Upper lobe of left lung (tissue), 6 donors: ENCODE measurements at regions not wholly inside any gene's neighbourhood (a gene's known extent, or its start where the extent isn't known, plus 50 kb on each side); places are given as distances from the start of the nearest gene placed in this dataset.

ENCODE experiments used
- ATAC-seq, 2 donors: fragments of 200-7000 bp; cut with Tn5 transposase; one replicate each; pipeline ENCODE4 v1.9.1; 2022; ENCODE audit warnings: mild to moderate bottlenecking in 2 of 2, moderate library complexity in 2 of 2; ENCODE audit not compliant: low FRiP score in 2 of 2
- DNase-seq, 2 donors: peaks; one replicate each; pipeline ENCODE4 v3.0.0-alpha.2; 2019 to 2020
- H3K27ac ChIP-seq, 4 donors: fragments of 200-600 bp; sonication (generic); one replicate each; pipeline ENCODE4 v1.5.1; 2016 to 2019
- H3K27me3 ChIP-seq, 4 donors: fragments of 200-600 bp; sonication (generic); one replicate each; pipeline ENCODE4 v1.5.1; 2017 to 2019
- H3K36me3 ChIP-seq, 4 donors: fragments of 200-600 bp; sonication (generic); one replicate each; pipeline ENCODE4 v1.5.1; 2016 to 2019
- H3K4me1 ChIP-seq, 4 donors: fragments of 200-600 bp; sonication (generic); one replicate each; pipeline ENCODE4 v1.5.1; 2018 to 2019
- H3K4me3 ChIP-seq, 4 donors: fragments of 200-600 bp; sonication (generic); one replicate each; pipeline ENCODE4 v1.5.1; 2017 to 2019; ENCODE audit warnings: mild to moderate bottlenecking in 2 of 4, moderate library complexity in 1 of 4
- H3K9me3 ChIP-seq, 4 donors: fragments of 200-600 bp; sonication (generic); one replicate each; pipeline ENCODE4 v1.5.1; 2018 to 2019
- CTCF ChIP-seq, 6 experiments: fragments of 450-650 bp in 4 of 6; fragments of 200-600 bp in 2 of 6; sonication (generic) in 2 of 6; IDR thresholded peaks; one replicate each; pipeline ENCODE4 v1.5.1; 2016 to 2019; ENCODE audit warnings: antibody characterized with exemption in 6 of 6
- EP300 ChIP-seq, 4 donors: sonication (generic); formaldehyde crosslinking; IDR thresholded peaks; one replicate each; pipeline ENCODE4 v1.5.1; 2017; ENCODE audit warnings: antibody characterized with exemption in 4 of 4, control low read depth in 2 of 4
- POLR2A ChIP-seq, 4 donors: fragments of 450-650 bp; IDR thresholded peaks; one replicate each; pipeline ENCODE4 v1.5.1; 2016 to 2017; ENCODE audit warnings: antibody characterized with exemption in 4 of 4, mild to moderate bottlenecking in 2 of 4
- POLR2AphosphoS5 ChIP-seq, 2 donors: sonication (generic); formaldehyde crosslinking; IDR thresholded peaks; one replicate each; pipeline ENCODE4 v1.5.1; 2017; ENCODE audit warnings: antibody characterized with exemption in 2 of 2
- WGBS, 2 donors: methylation state at CpG; one replicate each; pipeline ENCODE4 v1.1.5; 2017 to 2018; 5-methylcytosine and 5-hydroxymethylcytosine counted together
- donor health status: DM: no; HTN: no; CAD: no; lungs with moderate emphysema.
- donor health status: DM: no; HTN: yes; CAD: no; lungs with severe emphysema.

DNA sequence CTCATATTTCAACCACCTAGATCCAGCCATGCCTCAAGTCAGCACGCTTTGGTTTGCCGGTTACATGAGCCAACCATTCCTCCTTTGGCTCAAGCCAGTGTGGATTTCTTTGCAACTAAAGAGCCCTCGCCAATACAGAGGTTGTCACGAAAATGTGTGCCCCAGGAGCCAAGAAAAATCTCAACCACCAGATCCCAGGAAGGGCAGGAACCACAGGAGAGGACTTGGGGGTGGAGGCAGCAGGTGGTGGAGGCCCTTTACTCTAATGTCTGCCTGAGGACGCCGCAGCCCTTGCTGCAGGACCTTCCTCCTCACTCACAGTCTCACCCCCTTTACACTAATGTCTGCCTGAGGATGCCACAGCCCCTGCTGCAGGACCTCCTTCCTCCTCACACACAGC, 144.8 kb upstream of the PHACTR3 start:
- Histone ChIP-seq H3K9me3 (no peaks in the 10 kb centered on the region), H3K27ac (no peak overlapping the region), H3K4me1 (peaks cover 0 to 3% (median 0%) of the 10 kb centered on the region in 4 donors), H3K27me3 (no peaks in the 10 kb centered on the region), H3K4me3 (no peak overlapping the region), H3K36me3 (no peaks in the 10 kb centered on the region)
- DNase-seq (no peak), ATAC-seq (no peak)
- WGBS, 2 donors: 72 to 89% methylated on average over 6 of the region's 6 CpGs
- TF ChIP-seq EP300 (IDR thresholded peaks at IDR 0.05) (no peak), CTCF (IDR thresholded peaks at IDR 0.05) (no peak), POLR2A (IDR thresholded peaks at IDR 0.05) (no peak), POLR2AphosphoS5 (IDR thresholded peaks at IDR 0.05) (no peak)

DNA sequence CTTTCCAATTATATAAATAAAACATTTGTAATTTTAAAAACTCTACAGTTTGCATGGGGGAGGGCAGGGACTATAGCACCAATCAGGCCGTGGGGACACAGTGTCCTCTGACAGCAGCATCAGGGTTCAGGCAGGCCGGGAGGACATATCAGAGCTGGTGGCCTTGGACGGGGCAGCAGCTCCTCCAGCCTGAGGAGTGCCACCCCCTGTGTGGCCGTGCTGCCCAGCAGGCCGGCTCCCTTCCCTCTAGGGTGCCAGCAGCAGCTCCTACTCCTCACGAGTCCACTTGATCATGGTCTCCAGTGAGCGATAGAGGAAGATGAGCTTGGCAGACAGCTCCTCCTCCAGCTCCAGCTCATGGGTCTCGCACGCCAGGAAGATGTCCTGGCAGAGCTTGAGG, 144.0 kb upstream of the PHACTR3 start:
- Histone ChIP-seq H3K27ac (no peak overlapping the region), H3K9me3 (no peaks in the 10 kb centered on the region), H3K4me1 (peaks cover 0 to 3% (median 0%) of the 10 kb centered on the region in 4 donors), H3K36me3 (no peaks in the 10 kb centered on the region), H3K27me3 (no peaks in the 10 kb centered on the region), H3K4me3 (no peak overlapping the region)
- TF ChIP-seq POLR2A (IDR thresholded peaks at IDR 0.05) (no peak), CTCF (IDR thresholded peaks at IDR 0.05) (no peak)
- DNase-seq (peak in 1 of 2 donors; percentile 17), ATAC-seq (no peak)
- 57 to 79% methylated on average over 5 to 9 of the region's 9 CpGs for WGBS, 2 donors

DNA sequence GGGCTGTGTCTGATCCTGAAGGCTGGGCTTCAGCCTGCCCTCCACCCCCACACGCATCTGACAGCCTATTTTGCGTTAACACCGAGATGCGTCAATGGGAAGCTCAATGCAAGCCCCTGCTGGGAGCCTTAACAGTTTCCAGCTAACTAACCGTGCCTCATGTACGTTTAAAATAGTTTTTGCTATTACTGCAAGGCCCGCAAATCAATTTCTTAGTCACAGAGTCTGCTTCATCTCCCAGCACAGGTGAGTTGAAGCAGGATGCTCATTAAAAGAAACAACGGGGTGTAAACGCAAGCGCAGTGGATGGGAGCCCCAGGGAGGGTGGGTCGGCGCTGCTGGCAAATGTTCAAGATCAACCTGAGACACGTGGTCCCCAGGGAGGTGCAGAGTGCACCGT, 142.8 kb upstream of the PHACTR3 start:
- Histone ChIP-seq H3K36me3 (no peaks in the 10 kb centered on the region), H3K4me3 (no peak overlapping the region), H3K9me3 (no peaks in the 10 kb centered on the region), H3K27me3 (no peaks in the 10 kb centered on the region), H3K4me1 (no peaks in the 10 kb centered on the region), H3K27ac (no peak overlapping the region)
- no peak for TF ChIP-seq POLR2A (IDR thresholded peaks at IDR 0.05)
- no peak for TF ChIP-seq CTCF (IDR thresholded peaks at IDR 0.05)
- TF ChIP-seq EP300 (IDR thresholded peaks at IDR 0.05): no peak
- no peak for TF ChIP-seq POLR2AphosphoS5 (IDR thresholded peaks at IDR 0.05)
- ATAC-seq (no peak), DNase-seq (no peak)
- WGBS, 2 donors: 62 to 66% methylated on average over 14 of the region's 14 CpGs

GRCh38 chr20:59462249-59462648, 142.1 kb upstream of the PHACTR3 start:
- ATAC-seq: no peak
- 68 to 81% methylated on average over 10 of the region's 10 CpGs for WGBS, 2 donors
- H3K9me3 ChIP-seq: no peaks in the 10 kb centered on the region
- no peaks in the 10 kb centered on the region for H3K27me3 ChIP-seq
- no peak overlapping the region for H3K27ac ChIP-seq
- no peak overlapping the region for H3K4me3 ChIP-seq
- no peaks in the 10 kb centered on the region for H3K36me3 ChIP-seq
- DNase-seq: no peak
- TF ChIP-seq POLR2AphosphoS5 (IDR thresholded peaks at IDR 0.05) (no peak), CTCF (IDR thresholded peaks at IDR 0.05) (no peak), EP300 (IDR thresholded peaks at IDR 0.05) (no peak), POLR2A (IDR thresholded peaks at IDR 0.05) (no peak)
- H3K4me1 ChIP-seq: no peaks in the 10 kb centered on the region

GRCh38 chr20:59463541-59463940, 140.8 kb upstream of the PHACTR3 start:
- WGBS, 2 donors: 64 to 68% methylated on average over 1 to 2 of the region's 2 CpGs
- Histone ChIP-seq H3K27ac (no peak overlapping the region), H3K9me3 (no peaks in the 10 kb centered on the region), H3K4me3 (no peak overlapping the region), H3K27me3 (no peaks in the 10 kb centered on the region), H3K36me3 (no peaks in the 10 kb centered on the region), H3K4me1 (no peaks in the 10 kb centered on the region)
- no peak for DNase-seq
- no peak for ATAC-seq
- TF ChIP-seq POLR2A (IDR thresholded peaks at IDR 0.05): no peak
- no peak for TF ChIP-seq CTCF (IDR thresholded peaks at IDR 0.05)
- TF ChIP-seq POLR2AphosphoS5 (IDR thresholded peaks at IDR 0.05): no peak
- no peak for TF ChIP-seq EP300 (IDR thresholded peaks at IDR 0.05)
